ENCODE measurements at regions not wholly inside any gene's neighbourhood (a gene's known extent, or its start where the extent isn't known, plus 50 kb on each side); places are given as distances from the start of the nearest gene placed in this dataset.

- H3K4me1 Mint-ChIP-seq (ENCODE audit: low read depth, unreplicated experiment): no peaks in the 10 kb centered on the region
- no TSS peak for BruUV-seq (replicated peaks)
- no peak for DNase-seq
- H3K27me3 Mint-ChIP-seq (ENCODE audit: unreplicated experiment): no peaks in the 10 kb centered on the region
- no peaks in the 10 kb centered on the region for H3K9me3 Mint-ChIP-seq (ENCODE audit: low read depth, unreplicated experiment)
- H3K4me3 Mint-ChIP-seq (ENCODE audit: low read depth, unreplicated experiment): no peak overlapping the region
- no peak overlapping the region for H3K27ac Mint-ChIP-seq (ENCODE audit: unreplicated experiment)
- CTCF ChIA-PET: interaction anchor here (0.7 kb wide), 2 partner anchors 195 to 1363 kb away, joined by 3 read pairs; no protein-coding TSS in a partner anchor
- intact Hi-C loops (cut with micrococcal nuclease; ENCODE audit: unreplicated experiment): no loop called here
- TF ChIP-seq, protein P1, sequence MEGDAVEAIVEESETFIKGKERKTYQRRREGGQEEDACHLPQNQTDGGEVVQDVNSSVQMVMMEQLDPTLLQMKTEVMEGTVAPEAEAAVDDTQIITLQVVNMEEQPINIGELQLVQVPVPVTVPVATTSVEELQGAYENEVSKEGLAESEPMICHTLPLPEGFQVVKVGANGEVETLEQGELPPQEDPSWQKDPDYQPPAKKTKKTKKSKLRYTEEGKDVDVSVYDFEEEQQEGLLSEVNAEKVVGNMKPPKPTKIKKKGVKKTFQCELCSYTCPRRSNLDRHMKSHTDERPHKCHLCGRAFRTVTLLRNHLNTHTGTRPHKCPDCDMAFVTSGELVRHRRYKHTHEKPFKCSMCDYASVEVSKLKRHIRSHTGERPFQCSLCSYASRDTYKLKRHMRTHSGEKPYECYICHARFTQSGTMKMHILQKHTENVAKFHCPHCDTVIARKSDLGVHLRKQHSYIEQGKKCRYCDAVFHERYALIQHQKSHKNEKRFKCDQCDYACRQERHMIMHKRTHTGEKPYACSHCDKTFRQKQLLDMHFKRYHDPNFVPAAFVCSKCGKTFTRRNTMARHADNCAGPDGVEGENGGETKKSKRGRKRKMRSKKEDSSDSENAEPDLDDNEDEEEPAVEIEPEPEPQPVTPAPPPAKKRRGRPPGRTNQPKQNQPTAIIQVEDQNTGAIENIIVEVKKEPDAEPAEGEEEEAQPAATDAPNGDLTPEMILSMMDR (IDR thresholded peaks at IDR 0.05; ENCODE audit: unreplicated experiment): no peak
- H3K36me3 Mint-ChIP-seq (ENCODE audit: insufficient read depth, unreplicated experiment): no peaks in the 10 kb centered on the region
Measured at GRCh38 chr3:22091329-22091728, 340.3 kb upstream of the ZNF385D start.

- Mint-ChIP-seq H3K4me1 (ENCODE audit: low read depth, unreplicated experiment) (no peaks in the 10 kb centered on the region), H3K36me3 (ENCODE audit: insufficient read depth, unreplicated experiment) (no peaks in the 10 kb centered on the region), H3K27ac (ENCODE audit: unreplicated experiment) (no peak overlapping the region), H3K4me3 (ENCODE audit: low read depth, unreplicated experiment) (no peak overlapping the region), H3K9me3 (ENCODE audit: low read depth, unreplicated experiment) (no peaks in the 10 kb centered on the region), H3K27me3 (ENCODE audit: unreplicated experiment) (no peaks in the 10 kb centered on the region)
- intact Hi-C loops (cut with micrococcal nuclease; ENCODE audit: unreplicated experiment): no loop called here
- BruUV-seq (replicated peaks): no TSS peak
- DNase-seq: no peak
- CTCF ChIA-PET: no interaction called here
- TF ChIP-seq, protein P1 (IDR thresholded peaks at IDR 0.05; ENCODE audit: unreplicated experiment): no peak
Measured at GRCh38 chr3:22098021-22098420, 347.0 kb upstream of the ZNF385D start.

DNA sequence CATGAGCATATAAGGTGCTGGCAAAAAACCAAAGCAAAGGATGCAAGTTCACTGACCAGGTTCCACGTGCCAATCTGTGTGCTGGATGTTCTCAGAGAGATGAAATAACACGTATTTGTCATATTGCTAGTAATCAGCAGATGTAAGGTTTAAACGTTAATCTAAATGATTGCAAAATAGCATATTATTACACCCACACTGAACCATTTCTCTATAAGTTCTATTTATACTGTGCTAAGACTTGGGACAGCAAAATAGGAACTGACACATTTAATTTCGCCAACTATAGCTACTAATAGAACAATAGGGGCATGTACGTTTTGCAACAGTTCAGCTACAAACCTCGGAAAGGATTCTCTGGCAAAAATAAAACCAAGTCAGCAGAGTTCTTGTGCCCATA is 350.3 kb upstream of the ZNF385D start:
- Mint-ChIP-seq H3K4me3 (ENCODE audit: low read depth, unreplicated experiment) (no peak overlapping the region), H3K9me3 (ENCODE audit: low read depth, unreplicated experiment) (no peaks in the 10 kb centered on the region), H3K27me3 (ENCODE audit: unreplicated experiment) (no peaks in the 10 kb centered on the region), H3K27ac (ENCODE audit: unreplicated experiment) (no peak overlapping the region), H3K4me1 (ENCODE audit: low read depth, unreplicated experiment) (peaks cover 3% of the 10 kb centered on the region), H3K36me3 (ENCODE audit: insufficient read depth, unreplicated experiment) (no peaks in the 10 kb centered on the region)
- CTCF ChIA-PET: no interaction called here
- intact Hi-C loops (cut with micrococcal nuclease; ENCODE audit: unreplicated experiment): no loop called here
- TF ChIP-seq, protein P1 (IDR thresholded peaks at IDR 0.05; ENCODE audit: unreplicated experiment): no peak
- DNase-seq: no peak
- no TSS peak for BruUV-seq (replicated peaks)

- Mint-ChIP-seq H3K9me3 (ENCODE audit: low read depth, unreplicated experiment) (no peaks in the 10 kb centered on the region), H3K4me1 (ENCODE audit: low read depth, unreplicated experiment) (peaks cover 7% of the 10 kb centered on the region), H3K36me3 (ENCODE audit: insufficient read depth, unreplicated experiment) (no peaks in the 10 kb centered on the region), H3K27me3 (ENCODE audit: unreplicated experiment) (no peaks in the 10 kb centered on the region), H3K27ac (ENCODE audit: unreplicated experiment) (no peak overlapping the region), H3K4me3 (ENCODE audit: low read depth, unreplicated experiment) (no peak overlapping the region)
- TF ChIP-seq, protein P1 (IDR thresholded peaks at IDR 0.05; ENCODE audit: unreplicated experiment): no peak
- CTCF ChIA-PET: no interaction called here
- BruUV-seq (replicated peaks): no TSS peak
- DNase-seq: no peak
- intact Hi-C loops (cut with micrococcal nuclease; ENCODE audit: unreplicated experiment): no loop called here
Measured at GRCh38 chr3:22101811-22102210, 350.8 kb upstream of the ZNF385D start.

Measured in Calu3 (cell line).